GM18858 (cell line): ENCODE measurements at regions not wholly inside any gene's neighbourhood (a gene's known extent, or its start where the extent isn't known, plus 50 kb on each side); places are given as distances from the start of the nearest gene placed in this dataset.
"Not testable (repeated sequence)": the region's sequence is repeated elsewhere in the genome, so short reads cannot be mapped to it uniquely, and the experiment has no call there.

Source experiments
- ATAC-seq: cut with Tn5 transposase; IDR thresholded peaks from one replicate; pipeline ENCODE4 v1.9.1; 2021; ENCODE audit not compliant: unreplicated experiment

DNA sequence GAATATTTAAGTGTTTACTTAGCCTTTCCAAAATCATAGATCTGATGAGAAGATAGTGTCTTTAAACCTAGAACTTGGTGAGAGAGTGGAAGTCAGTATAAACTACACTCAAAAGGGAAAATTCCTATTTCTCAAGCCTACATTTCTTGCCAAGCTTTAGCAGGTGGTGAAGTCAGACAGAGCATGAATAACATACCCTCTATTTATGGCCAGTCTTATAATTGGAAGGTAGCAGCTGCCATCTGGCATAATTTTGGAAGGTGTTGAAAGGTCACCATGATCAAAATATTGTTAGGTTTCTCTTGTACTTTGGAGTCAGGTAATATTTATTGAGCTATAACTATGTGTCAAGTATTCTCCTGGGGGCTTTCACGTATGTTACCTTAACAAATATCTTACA, 729.3 kb upstream of the KIF2B start:
- no peak for ATAC-seq

DNA sequence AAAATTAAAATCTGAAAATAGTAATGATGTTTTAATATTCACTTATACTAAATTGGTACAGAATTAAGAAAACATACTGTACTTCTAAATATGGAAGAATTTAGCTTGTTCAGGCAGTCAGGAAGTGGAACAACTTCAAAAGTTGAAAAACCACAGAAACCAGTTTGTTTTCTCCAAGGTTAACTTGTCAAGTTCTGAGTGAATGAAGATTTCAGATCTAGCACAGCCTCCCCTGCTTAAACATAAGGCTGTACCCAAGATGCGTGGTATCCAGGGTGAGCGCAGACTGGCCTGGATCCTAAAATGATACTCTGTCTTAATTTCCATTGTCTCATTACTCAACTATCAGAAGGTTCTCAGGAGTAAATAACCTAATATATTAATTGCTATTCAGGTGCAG, 730.7 kb upstream of the KIF2B start:
- ATAC-seq: no peak

GRCh38 chr17:53090770-53091169, 732.0 kb upstream of the KIF2B start:
- no peak for ATAC-seq

GRCh38 chr17:53088481-53088880, 734.2 kb upstream of the KIF2B start:
- no peak for ATAC-seq

GRCh38 chr17:53061446-53061845, 761.3 kb upstream of the KIF2B start:
- ATAC-seq: no peak

DNA sequence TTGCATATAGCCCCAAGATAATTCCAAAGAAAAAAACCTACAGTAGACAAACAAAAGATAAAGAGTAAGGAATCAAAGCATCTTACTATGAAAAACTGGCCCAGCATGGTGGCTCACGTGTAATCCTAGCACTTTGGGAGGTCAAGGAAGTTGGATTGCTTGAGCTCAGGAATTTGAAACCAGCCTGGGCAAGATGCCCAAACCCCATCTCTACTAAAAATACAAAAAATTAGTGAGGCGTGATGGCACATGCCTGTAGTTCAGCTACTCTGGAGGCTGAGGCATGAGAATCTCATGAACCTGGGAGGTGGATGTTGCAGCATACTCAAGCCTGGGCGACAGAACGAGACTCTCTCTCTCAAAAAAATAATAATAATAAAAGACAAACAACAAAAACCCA, 764.7 kb upstream of the KIF2B start:
- ATAC-seq: no peak

GRCh38 chr17:53046781-53047180, 775.9 kb upstream of the KIF2B start:
- ATAC-seq: no peak

- ATAC-seq: no peak
These were observed 782.7 kb upstream of the KIF2B start for GRCh38 chr17:53039981-53040380.

DNA sequence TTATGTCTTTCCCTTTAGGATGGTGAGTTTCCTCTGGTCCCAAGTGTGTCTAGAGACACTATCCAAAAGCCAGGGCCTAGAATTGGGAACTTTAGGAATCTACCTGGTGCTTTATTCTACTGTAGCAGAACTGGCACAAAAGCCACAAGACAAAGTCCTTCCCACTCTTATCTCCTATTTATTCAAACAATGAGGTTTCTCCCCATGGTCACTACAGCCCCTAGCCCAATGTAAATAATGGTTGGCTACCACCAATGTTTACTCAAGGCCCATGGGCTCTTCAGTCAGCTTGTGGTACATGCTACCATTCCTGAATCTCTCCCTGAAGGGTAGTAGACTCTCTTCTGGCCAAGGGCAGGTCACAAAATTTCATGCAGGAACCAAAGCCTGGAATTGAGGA, 789.4 kb upstream of the KIF2B start:
- no peak for ATAC-seq

GRCh38 chr17:53032861-53033271, 789.9 kb upstream of the KIF2B start:
- no peak for ATAC-seq

GRCh38 chr17:53017227-53017626, 805.5 kb upstream of the KIF2B start:
- ATAC-seq: no peak

GRCh38 chr17:53016085-53016484, 806.6 kb upstream of the KIF2B start:
- ATAC-seq: no peak

DNA sequence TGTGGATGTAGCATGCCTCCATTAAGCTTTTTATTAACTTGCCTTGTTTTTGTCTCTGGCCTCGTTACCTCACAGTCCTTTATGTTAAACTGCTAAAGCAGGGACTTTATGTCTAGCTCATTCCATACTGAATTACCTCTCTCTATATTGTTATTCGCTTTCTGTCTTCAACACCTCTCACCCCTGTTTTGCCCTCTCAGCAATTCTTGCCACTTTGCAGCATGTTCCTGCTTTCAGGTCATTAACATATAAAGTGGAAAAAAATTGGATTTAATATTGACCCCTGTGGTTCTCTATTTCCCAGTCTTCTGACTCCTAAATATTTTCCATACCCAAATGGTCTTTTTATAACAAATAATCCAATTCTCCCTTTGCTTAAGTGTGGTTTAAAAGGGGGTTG, 810.4 kb upstream of the KIF2B start:
- ATAC-seq: no peak

DNA sequence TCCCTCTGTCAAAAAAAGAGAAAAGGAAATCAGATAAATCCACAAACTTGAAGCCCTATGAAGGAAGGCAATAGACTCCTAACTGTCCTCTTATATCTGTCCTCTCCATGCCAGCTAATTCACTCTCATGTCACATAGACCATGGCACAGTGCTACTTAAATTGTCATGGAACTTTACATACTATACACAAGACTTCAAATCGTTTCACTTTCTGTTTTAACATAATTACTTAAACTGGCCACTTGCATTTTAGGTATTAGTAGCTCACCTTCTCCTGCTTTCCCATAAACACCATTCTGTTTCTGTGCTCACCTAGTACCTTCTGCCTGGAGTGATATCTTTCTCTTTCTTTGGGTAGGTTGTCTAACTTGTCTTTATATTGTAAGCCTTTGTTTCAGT, 816.7 kb upstream of the KIF2B start:
- no peak for ATAC-seq

DNA sequence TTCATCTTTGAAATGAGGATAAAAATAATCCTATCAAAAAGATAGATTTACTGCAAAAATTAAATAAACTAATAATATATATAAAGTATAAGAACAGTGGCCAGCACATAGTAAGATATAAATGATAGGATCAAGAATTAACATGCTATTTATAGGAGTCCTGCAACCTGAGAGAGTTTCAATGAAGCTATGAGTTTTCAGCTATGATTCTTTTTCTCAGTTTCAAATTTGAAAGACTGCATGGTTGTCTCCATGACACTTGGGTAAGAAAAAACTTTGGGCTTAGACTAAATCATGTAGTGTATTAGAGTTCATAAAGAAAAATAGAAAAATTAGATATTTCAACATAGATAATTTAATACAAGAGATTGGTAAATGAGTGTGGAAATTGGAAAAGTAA, 817.8 kb upstream of the KIF2B start:
- ATAC-seq: no peak

DNA sequence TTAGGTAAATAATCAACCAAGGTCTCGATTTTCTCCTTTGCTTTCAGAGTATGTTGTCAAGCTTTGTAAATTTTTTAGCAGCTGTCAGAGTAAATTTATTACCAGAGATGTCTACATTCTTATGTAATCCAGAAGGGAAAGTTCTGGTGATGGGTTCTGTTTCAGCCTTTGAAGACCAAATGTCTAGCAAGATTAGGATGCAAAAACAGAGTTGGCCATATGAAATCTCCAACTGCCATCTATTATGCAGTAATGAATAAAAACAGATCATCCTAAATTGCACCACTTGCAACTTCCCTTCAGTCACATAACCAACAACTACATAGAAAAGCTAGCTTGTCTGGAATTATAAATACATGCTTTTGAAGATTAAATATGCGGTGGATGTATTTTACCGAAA, 826.8 kb upstream of the KIF2B start:
- no peak for ATAC-seq

DNA sequence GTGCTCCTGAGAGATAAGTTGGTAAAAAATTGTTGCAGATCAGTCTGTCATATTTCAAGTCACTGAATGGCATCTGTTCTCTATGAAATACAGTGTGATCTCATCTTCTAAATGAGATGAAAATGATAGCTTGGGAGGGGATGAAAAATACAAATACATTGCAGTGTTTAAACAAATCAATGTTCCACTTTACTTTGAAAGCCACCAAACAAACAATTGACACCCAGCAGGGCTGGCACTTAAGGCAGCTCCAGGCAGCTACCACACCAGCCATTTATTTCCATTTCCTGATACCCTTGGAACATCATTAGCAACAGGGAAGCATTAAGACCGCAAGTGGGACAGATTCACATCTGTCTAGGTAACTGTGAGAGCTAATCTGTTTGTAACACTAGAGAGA, 827.6 kb upstream of the KIF2B start:
- ATAC-seq: no peak

- ATAC-seq: no peak
These were observed 827.6 kb upstream of the CA10 start for GRCh38 chr17:52986056-52986662.

- ATAC-seq: no peak
These were observed 823.8 kb upstream of the CA10 start for GRCh38 chr17:52982331-52982730.

DNA sequence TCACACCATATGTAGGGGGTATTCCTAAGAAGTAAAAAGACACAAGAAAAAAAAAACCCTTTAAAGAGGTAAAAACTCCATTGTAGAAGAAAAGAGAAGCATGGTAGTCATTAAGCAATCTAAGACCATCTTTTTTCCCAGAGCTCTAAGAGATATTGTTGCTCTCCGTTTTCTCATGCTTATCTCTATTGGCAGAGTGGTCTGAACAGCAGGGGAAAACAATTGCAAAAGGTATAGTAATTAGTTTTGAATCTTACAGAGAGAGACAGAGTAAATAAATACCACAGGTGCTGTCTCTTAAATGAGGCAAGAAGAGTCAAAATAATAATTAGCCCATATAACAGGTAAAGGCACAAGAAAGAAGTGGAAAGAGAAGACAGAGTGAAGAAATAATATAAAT, 821.4 kb upstream of the CA10 start:
- no peak for ATAC-seq

DNA sequence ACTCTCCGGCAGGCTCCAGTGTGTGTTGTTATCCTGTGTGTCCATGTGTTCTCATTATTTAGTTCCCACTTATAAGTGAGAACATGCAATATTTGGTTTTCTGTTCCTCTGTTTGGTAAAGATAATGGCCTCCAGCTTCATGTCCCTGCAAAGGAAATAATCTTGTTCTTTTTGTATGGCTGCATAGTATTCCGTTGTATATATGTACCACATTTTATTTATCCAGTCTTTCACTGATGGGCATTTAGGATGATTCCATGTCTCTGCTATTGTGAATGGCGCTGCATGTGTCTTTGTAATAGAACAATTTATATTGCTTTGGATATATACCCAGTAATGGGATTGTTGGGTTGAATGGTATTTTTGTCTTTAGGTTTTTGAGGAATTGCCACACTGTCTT, 807.3 kb upstream of the CA10 start:
- no peak for ATAC-seq

GRCh38 chr17:52961751-52962150, 803.2 kb upstream of the CA10 start:
- not testable (repeated sequence) for ATAC-seq

- ATAC-seq: no peak
These were observed 798.9 kb upstream of the CA10 start for GRCh38 chr17:52957411-52957810.

DNA sequence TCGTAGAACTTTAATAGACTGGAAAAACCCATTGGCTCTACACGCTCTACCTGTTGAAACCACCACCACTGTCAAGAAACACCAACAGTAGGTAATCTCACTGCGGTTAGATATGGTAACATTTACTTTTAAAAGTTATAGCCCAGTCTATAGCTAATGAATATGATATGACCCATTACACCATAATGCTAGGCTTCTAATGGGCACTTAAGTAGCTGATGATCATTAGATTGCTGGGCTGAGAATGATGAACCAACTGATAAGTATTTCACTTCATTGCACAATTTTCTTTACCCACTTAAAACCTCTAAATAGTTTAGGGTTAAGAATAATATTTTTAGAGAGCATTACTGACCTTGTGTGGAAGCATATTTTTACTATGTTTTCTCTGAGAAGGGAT, 788.9 kb upstream of the CA10 start:
- no peak for ATAC-seq
